Islet precursor cell (in vitro differentiated cells): ENCODE measurements at regions not wholly inside any gene's neighbourhood (a gene's known extent, or its start where the extent isn't known, plus 50 kb on each side); places are given as distances from the start of the nearest gene placed in this dataset.

Experiments used
- DNase-seq: peaks from one replicate; pipeline ENCODE4 v3.0.0-alpha.2; 2018

GRCh38 chr16:73387979-73388378 is 340.1 kb upstream of the ZFHX3 start:
- DNase-seq: peak; percentile 14

- no peak for DNase-seq
Measured at GRCh38 chr16:73385696-73386095, 337.8 kb upstream of the ZFHX3 start.

- DNase-seq: peak; percentile 12
Measured at GRCh38 chr16:73384506-73385089, 336.7 kb upstream of the ZFHX3 start.

- no peak for DNase-seq
Measured at GRCh38 chr16:73383988-73384365, 336.0 kb upstream of the ZFHX3 start.

GRCh38 chr16:73383195-73383987 is 335.5 kb upstream of the ZFHX3 start:
- DNase-seq: no peak

- no peak for DNase-seq
Measured at GRCh38 chr16:73378471-73378870, 330.5 kb upstream of the ZFHX3 start.

- peak; percentile 20 for DNase-seq
Measured at GRCh38 chr16:73371584-73372319, 323.8 kb upstream of the ZFHX3 start.

GRCh38 chr16:73369851-73370250 is 321.9 kb upstream of the ZFHX3 start:
- DNase-seq: peak; percentile 23

GRCh38 chr16:73368715-73369114 is 320.8 kb upstream of the ZFHX3 start:
- no peak for DNase-seq

- no peak for DNase-seq
Measured at GRCh38 chr16:73365016-73365551, 317.2 kb upstream of the ZFHX3 start.

GRCh38 chr16:73364413-73364812 is 316.5 kb upstream of the ZFHX3 start:
- DNase-seq: no peak

GRCh38 chr16:73361061-73361460 is 313.1 kb upstream of the ZFHX3 start:
- no peak for DNase-seq

- DNase-seq: no peak
Measured at GRCh38 chr16:73356401-73357079, 308.6 kb upstream of the ZFHX3 start.

- DNase-seq: no peak
Measured at GRCh38 chr16:73355981-73356380, 308.1 kb upstream of the ZFHX3 start.

- peak; percentile 60 for DNase-seq
Measured at GRCh38 chr16:73354434-73354833, 306.5 kb upstream of the ZFHX3 start.

GRCh38 chr16:73350707-73351452 is 303.0 kb upstream of the ZFHX3 start:
- DNase-seq: peak; percentile 25

- no peak for DNase-seq
Measured at GRCh38 chr16:73347500-73348375, 299.8 kb upstream of the ZFHX3 start.

- DNase-seq: no peak
Measured at GRCh38 chr16:73339821-73340220, 291.9 kb upstream of the ZFHX3 start.

- DNase-seq: no peak
Measured at GRCh38 chr16:73337373-73338296, 289.7 kb upstream of the ZFHX3 start.
